OCI-LY3 (cell line): ENCODE measurements at regions not wholly inside any gene's neighbourhood (a gene's known extent, or its start where the extent isn't known, plus 50 kb on each side); places are given as distances from the start of the nearest gene placed in this dataset.

Experiments
- CTCF ChIP-seq: fragments of 200-600, 300-600 bp; sonication (generic); IDR thresholded peaks from 2 replicates; pipeline ENCODE4 v1.5.1; 2014; ENCODE audit warnings: antibody characterized with exemption, low read length, low read depth
- EZH2phosphoT487 ChIP-seq: fragments of 200-600 bp; shearing (Covaris generic); IDR thresholded peaks from 2 replicates; pipeline ENCODE4 v1.6.1; 2018; ENCODE audit warnings: antibody characterized with exemption, mixed run types, low read depth

DNA sequence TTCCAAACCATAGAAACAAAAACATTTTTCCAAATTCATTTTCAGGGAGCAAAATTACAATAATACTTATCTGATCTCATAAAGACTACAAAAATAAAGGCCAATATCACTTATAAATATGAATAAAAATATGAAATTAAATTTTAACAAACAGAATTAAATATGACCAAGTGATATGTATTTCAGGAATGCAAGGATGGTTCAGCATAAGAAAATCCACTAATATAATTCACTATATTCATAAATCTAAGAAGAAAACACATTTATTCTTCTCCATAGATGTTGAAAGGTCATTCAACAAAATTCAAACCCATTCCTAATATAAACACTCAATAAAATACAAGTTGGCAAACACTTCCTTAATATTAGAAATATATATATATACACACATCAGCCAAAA is 115.2 kb upstream of the TMEM168 start:
- TF ChIP-seq EZH2phosphoT487 (no peak), CTCF (no peak)
